ENCODE measurements at regions not wholly inside any gene's neighbourhood (a gene's known extent, or its start where the extent isn't known, plus 50 kb on each side); places are given as distances from the start of the nearest gene placed in this dataset.

DNA sequence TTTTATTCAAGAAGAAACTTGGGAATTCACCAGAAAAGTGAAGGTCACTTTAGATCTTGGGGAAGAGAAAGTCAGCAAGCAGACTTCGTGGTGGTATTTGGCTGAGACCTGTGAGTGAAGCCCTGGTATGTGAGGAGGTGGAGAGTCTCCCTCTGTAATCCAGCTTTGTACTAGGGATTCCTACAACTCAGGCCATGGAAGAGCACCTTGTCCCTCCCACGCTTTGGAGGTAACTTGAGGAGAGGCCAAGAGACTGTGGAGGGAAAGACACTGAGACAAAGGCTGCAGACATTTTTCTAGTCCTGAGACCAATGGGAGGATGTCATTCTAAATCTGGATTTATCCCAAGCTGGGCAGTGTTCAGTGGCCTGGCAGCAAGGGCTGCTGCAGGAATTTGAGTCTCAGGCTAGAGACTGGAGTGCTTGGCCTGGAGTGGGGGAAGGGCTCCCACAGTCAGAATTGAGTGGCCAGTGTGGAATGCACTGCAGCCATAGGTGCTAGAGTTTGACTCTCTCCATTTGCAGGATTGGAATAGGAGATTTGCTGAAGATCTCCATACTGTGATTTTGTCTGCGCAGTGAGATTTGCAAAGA, 219.0 kb downstream of the ACTR3 start:
- Mint-ChIP-seq H3K27me3 (ENCODE audit: low read depth in 2 of 2) (peaks cover 6 to 21% of the 10 kb centered on the region in 2 donors), H3K4me3 (no peak overlapping the region), H3K27ac (no peak overlapping the region), H3K36me3 (peaks cover 7% of the 10 kb centered on the region), H3K4me1 (no peaks in the 10 kb centered on the region), H3K9me3 (peaks cover 4 to 6% of the 10 kb centered on the region in 2 donors)
- intact Hi-C loops (cut with micrococcal nuclease): no loop called here
- ATAC-seq: no peak
- 69% methylated on average over 3 of the region's 3 CpGs for WGBS (ENCODE audit: insufficient coverage)
- Histone ChIP-seq H3K4me1 (ENCODE audit: control insufficient read depth, insufficient read depth, low read length) (no peaks in the 10 kb centered on the region), H3K27me3 (ENCODE audit: control insufficient read depth, insufficient read depth, low read length) (no peaks in the 10 kb centered on the region), H3K36me3 (ENCODE audit: control insufficient read depth, insufficient read depth, low read length) (no peaks in the 10 kb centered on the region), H3K4me3 (ENCODE audit: low read length) (no peak overlapping the region), H3K27ac (ENCODE audit: low read length) (no peak overlapping the region), H3K9me3 (ENCODE audit: control insufficient read depth, insufficient read depth, low read length) (no peaks in the 10 kb centered on the region)
- no peak for DNase-seq
- TF ChIP-seq, protein P1, sequence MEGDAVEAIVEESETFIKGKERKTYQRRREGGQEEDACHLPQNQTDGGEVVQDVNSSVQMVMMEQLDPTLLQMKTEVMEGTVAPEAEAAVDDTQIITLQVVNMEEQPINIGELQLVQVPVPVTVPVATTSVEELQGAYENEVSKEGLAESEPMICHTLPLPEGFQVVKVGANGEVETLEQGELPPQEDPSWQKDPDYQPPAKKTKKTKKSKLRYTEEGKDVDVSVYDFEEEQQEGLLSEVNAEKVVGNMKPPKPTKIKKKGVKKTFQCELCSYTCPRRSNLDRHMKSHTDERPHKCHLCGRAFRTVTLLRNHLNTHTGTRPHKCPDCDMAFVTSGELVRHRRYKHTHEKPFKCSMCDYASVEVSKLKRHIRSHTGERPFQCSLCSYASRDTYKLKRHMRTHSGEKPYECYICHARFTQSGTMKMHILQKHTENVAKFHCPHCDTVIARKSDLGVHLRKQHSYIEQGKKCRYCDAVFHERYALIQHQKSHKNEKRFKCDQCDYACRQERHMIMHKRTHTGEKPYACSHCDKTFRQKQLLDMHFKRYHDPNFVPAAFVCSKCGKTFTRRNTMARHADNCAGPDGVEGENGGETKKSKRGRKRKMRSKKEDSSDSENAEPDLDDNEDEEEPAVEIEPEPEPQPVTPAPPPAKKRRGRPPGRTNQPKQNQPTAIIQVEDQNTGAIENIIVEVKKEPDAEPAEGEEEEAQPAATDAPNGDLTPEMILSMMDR (IDR thresholded peaks at IDR 0.05): no peak

- Histone ChIP-seq H3K4me1 (ENCODE audit: control insufficient read depth, insufficient read depth, low read length) (no peaks in the 10 kb centered on the region), H3K27ac (ENCODE audit: low read length) (no peak overlapping the region), H3K9me3 (ENCODE audit: control insufficient read depth, insufficient read depth, low read length) (no peaks in the 10 kb centered on the region), H3K4me3 (ENCODE audit: low read length) (no peak overlapping the region), H3K27me3 (ENCODE audit: control insufficient read depth, insufficient read depth, low read length) (no peaks in the 10 kb centered on the region), H3K36me3 (ENCODE audit: control insufficient read depth, insufficient read depth, low read length) (no peaks in the 10 kb centered on the region)
- TF ChIP-seq, protein P1 (IDR thresholded peaks at IDR 0.05): no peak
- WGBS (ENCODE audit: insufficient coverage): 90% methylated on average over 1 of the region's 1 CpG
- Mint-ChIP-seq H3K36me3 (no peaks in the 10 kb centered on the region), H3K4me1 (no peaks in the 10 kb centered on the region), H3K4me3 (no peak overlapping the region), H3K27ac (no peak overlapping the region), H3K9me3 (no peaks in the 10 kb centered on the region), H3K27me3 (ENCODE audit: low read depth in 2 of 2) (peaks cover 9 to 28% of the 10 kb centered on the region in 2 donors)
- DNase-seq (no peak), ATAC-seq (no peak)
- intact Hi-C loops (cut with micrococcal nuclease): no loop called here
These were observed 221.4 kb downstream of the ACTR3 start for GRCh38 chr2:114111329-114111728.

GRCh38 chr2:114113518-114113917, 223.6 kb downstream of the ACTR3 start:
- TF ChIP-seq, protein P1 (IDR thresholded peaks at IDR 0.05): no peak
- Histone ChIP-seq H3K9me3 (ENCODE audit: control insufficient read depth, insufficient read depth, low read length) (no peaks in the 10 kb centered on the region), H3K36me3 (ENCODE audit: control insufficient read depth, insufficient read depth, low read length) (no peaks in the 10 kb centered on the region), H3K4me3 (ENCODE audit: low read length) (no peak overlapping the region), H3K4me1 (ENCODE audit: control insufficient read depth, insufficient read depth, low read length) (no peaks in the 10 kb centered on the region), H3K27ac (ENCODE audit: low read length) (no peak overlapping the region), H3K27me3 (ENCODE audit: control insufficient read depth, insufficient read depth, low read length) (no peaks in the 10 kb centered on the region)
- DNase-seq: no peak
- H3K4me3 Mint-ChIP-seq: no peak overlapping the region
- peaks cover 12 to 18% of the 10 kb centered on the region in 2 donors for H3K27me3 Mint-ChIP-seq (ENCODE audit: low read depth in 2 of 2)
- 82% methylated on average over 6 of the region's 6 CpGs for whole genome bisulfite sequencing (ENCODE audit: insufficient coverage)
- no peak overlapping the region for H3K27ac Mint-ChIP-seq
- no peaks in the 10 kb centered on the region for H3K9me3 Mint-ChIP-seq
- intact Hi-C loops (cut with micrococcal nuclease): no loop called here
- ATAC-seq: no peak
- no peaks in the 10 kb centered on the region for H3K36me3 Mint-ChIP-seq
- H3K4me1 Mint-ChIP-seq: no peaks in the 10 kb centered on the region

DNA sequence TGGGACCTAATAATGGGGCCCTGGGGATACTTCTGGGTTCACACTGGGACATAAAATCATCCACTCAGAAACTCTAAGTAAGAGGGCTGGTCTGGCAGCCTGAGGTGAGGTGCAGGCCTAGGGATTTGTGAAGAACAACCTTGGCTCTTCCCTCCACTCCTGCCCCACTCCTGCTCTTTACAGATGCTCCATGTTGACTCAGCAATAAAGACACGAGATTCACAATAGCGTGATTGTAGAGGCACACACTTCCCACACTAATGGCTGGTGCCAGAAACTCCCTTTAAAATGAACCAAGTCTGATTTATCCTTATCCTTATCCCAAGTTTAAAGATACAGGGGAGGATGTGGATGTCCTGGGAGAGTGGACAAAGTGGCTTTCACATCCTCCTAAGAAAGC, 228.2 kb downstream of the ACTR3 start:
- DNase-seq: no peak
- no peak for ATAC-seq
- Histone ChIP-seq H3K27me3 (ENCODE audit: control insufficient read depth, insufficient read depth, low read length) (no peaks in the 10 kb centered on the region), H3K9me3 (ENCODE audit: control insufficient read depth, insufficient read depth, low read length) (no peaks in the 10 kb centered on the region), H3K4me1 (ENCODE audit: control insufficient read depth, insufficient read depth, low read length) (no peaks in the 10 kb centered on the region), H3K27ac (ENCODE audit: low read length) (no peak overlapping the region), H3K36me3 (ENCODE audit: control insufficient read depth, insufficient read depth, low read length) (no peaks in the 10 kb centered on the region), H3K4me3 (ENCODE audit: low read length) (no peak overlapping the region)
- H3K36me3 Mint-ChIP-seq: no peaks in the 10 kb centered on the region
- TF ChIP-seq, protein P1 (IDR thresholded peaks at IDR 0.05): no peak
- peaks cover 9 to 14% of the 10 kb centered on the region in 2 donors for H3K27me3 Mint-ChIP-seq (ENCODE audit: low read depth in 2 of 2)
- H3K27ac Mint-ChIP-seq: no peak overlapping the region
- H3K4me3 Mint-ChIP-seq: no peak overlapping the region
- H3K4me1 Mint-ChIP-seq: no peaks in the 10 kb centered on the region
- H3K9me3 Mint-ChIP-seq: no peaks in the 10 kb centered on the region
- intact Hi-C loops (cut with micrococcal nuclease): no loop called here
- 79% methylated on average over 2 of the region's 2 CpGs for WGBS (ENCODE audit: insufficient coverage)

All from natural killer cell (primary cell).